PC-9 (cell line): ENCODE measurements at regions not wholly inside any gene's neighbourhood (a gene's known extent, or its start where the extent isn't known, plus 50 kb on each side); places are given as distances from the start of the nearest gene placed in this dataset.

Experiments
- CTCF ChIP-seq: fragments of 200-600 bp; sonication (generic); conservative IDR thresholded peaks from 2 replicates; pipeline ENCODE4 v1.6.1; 2017; ENCODE audit warnings: mixed run types, antibody characterized with exemption, mild to moderate bottlenecking, moderate library complexity
- EZH2 ChIP-seq: fragments of 200-600 bp; sonication (generic); IDR thresholded peaks from 2 replicates; pipeline ENCODE4 v1.8.0; 2017; ENCODE audit warnings: antibody characterized with exemption, low read depth

GRCh38 chr14:28584951-28585350 is 181.6 kb upstream of the FOXG1 start:
- TF ChIP-seq CTCF (no peak), EZH2 (no peak)
